Ramos (cell line): ENCODE measurements at regions not wholly inside any gene's neighbourhood (a gene's known extent, or its start where the extent isn't known, plus 50 kb on each side); places are given as distances from the start of the nearest gene placed in this dataset.
"Not testable (repeated sequence)": the region's sequence is repeated elsewhere in the genome, so short reads cannot be mapped to it uniquely, and the experiment has no call there.

Source experiments
- in situ Hi-C: fragments of 300-500 bp; cut with MboI; formaldehyde crosslinking; loops from one replicate; pipeline ENCODE4 v1.14.3; 2022; ENCODE audit warnings: low sequenced_read_pairs; ENCODE audit not compliant: unreplicated experiment

- in situ Hi-C loops: no loop called here
These were observed 992.6 kb downstream of the PCDH9 start for GRCh38 chr13:66237411-66238062.

DNA sequence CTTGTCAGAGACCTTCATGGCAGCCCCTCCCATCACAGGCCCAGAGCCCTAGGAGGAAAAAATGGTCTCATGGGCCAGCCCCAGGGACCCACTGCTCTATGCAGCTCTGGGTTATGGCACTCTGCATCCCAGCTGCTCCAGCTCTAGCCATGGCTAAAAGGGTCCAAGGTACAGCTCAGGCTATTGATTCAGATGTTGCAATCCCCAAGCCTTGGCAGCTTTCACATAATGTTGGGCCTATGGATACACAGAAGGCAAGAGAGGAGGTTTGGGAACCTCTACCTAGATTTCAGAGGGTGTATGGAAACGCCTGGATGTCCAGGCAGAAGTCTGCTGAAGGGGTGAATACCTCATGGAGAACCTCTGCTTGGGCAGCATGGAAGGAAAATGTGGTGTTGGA, 996.0 kb downstream of the PCDH9 start:
- in situ Hi-C loops: no loop called here

DNA sequence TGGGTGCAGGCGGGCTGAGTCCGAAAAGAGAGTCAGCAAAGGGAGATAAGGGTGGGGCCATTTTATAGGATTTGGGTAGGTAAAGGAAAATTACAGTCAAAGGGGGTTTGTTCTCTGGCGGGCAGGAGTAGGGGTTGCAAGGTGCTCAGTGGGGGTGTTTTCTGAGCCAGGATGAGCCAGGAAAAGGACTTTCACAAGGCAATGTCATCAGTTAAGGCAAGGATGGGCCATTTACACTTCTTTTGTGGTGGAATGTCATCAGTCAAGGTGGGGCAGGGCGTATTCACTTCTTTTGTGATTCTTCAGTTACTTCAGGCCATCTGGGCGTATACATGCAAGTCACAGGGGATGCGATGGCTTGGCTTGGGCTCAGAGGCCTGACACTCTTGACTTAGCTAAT, 998.2 kb downstream of the PCDH9 start:
- in situ Hi-C loops: not testable (repeated sequence)

- in situ Hi-C loops: no loop called here
These were observed 1005.1 kb downstream of the PCDH9 start for GRCh38 chr13:66225072-66225471.

DNA sequence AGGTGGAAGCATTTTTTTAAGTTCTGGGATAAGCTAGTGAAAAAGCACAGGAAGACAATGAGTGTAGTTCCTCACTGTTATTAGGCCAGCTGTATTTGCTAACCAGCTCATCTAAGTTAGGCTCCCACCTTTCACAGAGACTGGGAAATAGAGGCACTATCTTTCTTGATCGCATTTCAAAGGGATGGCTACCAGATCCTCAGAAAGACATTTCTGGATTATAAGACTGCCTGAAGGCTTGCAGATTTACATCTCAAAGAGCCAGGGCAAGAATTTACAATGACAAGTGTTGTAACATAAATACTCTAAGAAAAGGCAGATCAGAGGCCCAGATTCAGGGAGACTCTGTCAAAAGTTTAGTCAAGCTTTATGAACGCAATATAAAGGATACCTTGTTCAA, 1005.5 kb downstream of the PCDH9 start:
- in situ Hi-C loops: no loop called here

DNA sequence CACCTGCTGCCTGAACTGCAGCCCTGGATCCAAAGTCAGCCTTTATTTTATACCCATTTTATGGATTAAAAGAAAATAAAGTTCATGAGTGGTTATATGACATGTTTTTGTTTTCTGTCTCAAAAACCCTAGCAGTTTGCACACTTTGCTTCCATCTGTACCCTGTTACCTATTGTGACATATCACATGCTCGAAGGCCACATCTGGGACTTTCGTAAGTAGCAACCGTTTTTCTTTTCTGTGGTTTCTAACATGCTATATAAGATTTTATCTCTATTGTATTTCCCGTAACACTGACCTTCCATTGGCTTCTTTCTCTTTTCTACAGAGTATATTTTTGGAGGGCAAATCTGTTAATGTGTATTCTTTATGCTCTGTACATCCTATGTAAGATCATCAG, 1007.2 kb downstream of the PCDH9 start:
- in situ Hi-C loops: no loop called here

GRCh38 chr13:66222127-66222526, 1008.0 kb downstream of the PCDH9 start:
- in situ Hi-C loops: no loop called here

GRCh38 chr13:66219506-66219905, 1010.6 kb downstream of the PCDH9 start:
- in situ Hi-C loops: no loop called here

DNA sequence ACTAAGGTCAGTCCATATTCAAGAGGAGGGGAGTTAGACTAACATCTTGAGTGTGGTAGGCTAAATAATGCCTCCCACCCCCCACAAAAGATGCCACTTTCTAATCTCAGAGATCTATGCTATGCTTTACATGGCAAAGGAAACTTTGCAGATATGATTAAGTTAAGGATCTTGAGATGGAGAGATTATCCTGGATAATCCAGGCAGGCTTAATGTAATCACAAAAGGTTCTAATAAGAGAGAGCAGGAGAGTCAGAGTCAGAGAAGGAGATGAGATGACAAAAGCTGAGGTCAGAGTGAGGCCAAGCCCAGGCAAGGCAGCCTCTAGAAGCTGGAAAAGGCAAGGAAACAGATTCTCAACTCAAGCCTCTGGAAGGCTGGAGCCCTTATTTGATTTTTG, 1011.6 kb downstream of the PCDH9 start:
- in situ Hi-C loops: no loop called here

- in situ Hi-C loops: no loop called here
These were observed 1013.4 kb downstream of the PCDH9 start for GRCh38 chr13:66216728-66217127.

GRCh38 chr13:66214467-66214866, 1015.7 kb downstream of the PCDH9 start:
- in situ Hi-C loops: no loop called here

DNA sequence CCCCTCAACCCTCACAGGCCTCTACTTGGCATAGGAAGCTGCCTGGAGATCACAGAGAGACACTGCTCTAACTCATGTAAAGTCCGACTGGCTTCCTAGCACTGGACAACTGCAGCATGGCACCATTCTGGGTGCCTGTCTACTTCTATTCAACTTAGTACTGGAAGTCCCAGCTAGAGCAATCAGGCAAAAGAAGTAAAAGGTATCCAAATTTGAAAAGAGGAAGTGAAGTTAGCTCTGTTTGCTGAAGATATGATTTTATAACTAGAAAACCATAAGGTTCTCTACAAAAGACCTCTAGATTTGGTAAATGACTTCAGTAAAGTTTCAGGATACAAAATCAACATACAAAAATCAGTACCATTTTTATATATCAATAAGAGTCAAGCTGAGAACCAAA, 1017.6 kb downstream of the PCDH9 start:
- in situ Hi-C loops: no loop called here

- in situ Hi-C loops: no loop called here
These were observed 1019.5 kb downstream of the PCDH9 start for GRCh38 chr13:66210677-66211076.

GRCh38 chr13:66208589-66208988, 1021.5 kb downstream of the PCDH9 start:
- in situ Hi-C loops: no loop called here

DNA sequence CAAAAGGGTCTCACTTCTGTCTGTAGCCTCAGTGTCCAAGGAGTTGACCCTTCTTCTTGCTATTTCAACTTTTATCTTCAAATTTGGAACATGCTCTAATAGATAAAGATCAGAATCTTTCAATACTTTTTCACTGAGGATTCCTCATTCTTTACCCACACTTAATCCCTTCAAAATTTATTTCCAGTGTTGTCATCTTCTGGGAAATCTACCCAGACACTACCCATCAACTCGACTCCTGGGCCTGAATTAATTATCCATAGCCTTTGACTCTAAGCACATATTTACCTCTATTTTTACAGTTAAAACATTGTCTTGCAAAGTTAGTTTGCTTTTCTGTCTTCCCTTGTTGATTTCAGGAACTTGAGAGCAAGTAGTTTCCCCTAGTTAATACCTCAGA, 1022.5 kb downstream of the PCDH9 start:
- in situ Hi-C loops: no loop called here

DNA sequence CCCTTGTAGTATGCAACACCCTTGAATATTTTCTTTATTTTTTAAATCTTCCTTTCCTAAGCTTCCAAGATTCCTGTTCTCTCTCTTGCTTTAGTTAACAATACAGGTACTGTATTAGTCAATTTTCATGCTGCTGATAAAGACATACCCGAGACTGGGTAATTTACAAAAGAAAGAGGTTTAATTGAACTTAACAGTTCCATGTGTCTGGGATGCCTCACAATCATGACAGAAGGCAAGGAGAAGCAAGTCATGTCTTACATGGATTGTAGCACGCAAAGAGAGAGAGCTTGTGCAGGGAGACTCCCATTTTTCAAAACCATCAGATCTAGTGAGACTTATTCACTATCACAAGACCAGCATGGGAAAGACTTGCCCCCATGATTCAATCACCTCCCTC, 1024.3 kb downstream of the PCDH9 start:
- in situ Hi-C loops: no loop called here

- in situ Hi-C loops: no loop called here
These were observed 1029.6 kb downstream of the PCDH9 start for GRCh38 chr13:66200555-66200954.

- in situ Hi-C loops: no loop called here
These were observed 1034.9 kb downstream of the PCDH9 start for GRCh38 chr13:66195238-66195637.

- in situ Hi-C loops: no loop called here
These were observed 1040.2 kb downstream of the PCDH9 start for GRCh38 chr13:66189986-66190385.

- in situ Hi-C loops: no loop called here
These were observed 1049.3 kb downstream of the PCDH9 start for GRCh38 chr13:66180836-66181235.

- in situ Hi-C loops: no loop called here
These were observed 1058.2 kb downstream of the PCDH9 start for GRCh38 chr13:66171920-66172319.

DNA sequence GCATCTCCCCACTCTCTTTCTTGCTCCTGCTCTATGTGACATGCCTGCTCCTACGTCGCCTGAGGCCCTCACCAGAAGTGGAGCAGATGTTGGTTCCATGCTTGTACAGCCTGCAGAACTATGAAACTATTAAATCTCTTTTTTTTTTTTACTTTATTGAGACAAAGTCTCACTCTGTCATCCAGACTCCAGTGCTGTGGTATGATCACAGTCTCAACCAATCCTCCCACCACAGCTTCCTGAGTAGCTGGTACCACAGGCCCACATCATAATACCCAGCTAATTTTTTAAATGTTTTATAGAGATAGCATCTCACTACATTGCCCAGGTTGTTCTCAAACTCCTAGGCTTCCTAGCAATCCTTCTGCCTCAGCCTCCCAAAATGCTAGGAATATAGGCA, 1067.7 kb downstream of the PCDH9 start:
- in situ Hi-C loops: no loop called here

GRCh38 chr13:66159511-66159910, 1070.6 kb downstream of the PCDH9 start:
- in situ Hi-C loops: no loop called here
